Activated CD8-positive, alpha-beta memory T cell treated with anti-CD3 and anti-CD28 coated beads, Interleukin-2, amount 10 ng/mL, durations not matched to agents 7 days and 5 days (primary cell): ENCODE measurements at regions not wholly inside any gene's neighbourhood (a gene's known extent, or its start where the extent isn't known, plus 50 kb on each side); places are given as distances from the start of the nearest gene placed in this dataset. TPM values are rescaled to one million over a fixed set of nuclear protein-coding genes. Genes with fewer than 3 reads are reported as not detected.

ENCODE experiments used
- ATAC-seq: fragments of 150-1000 bp; cut with Tn5 transposase; one replicate; pipeline ENCODE4 v1.10.0; 2021; ENCODE audit warnings: moderate library complexity
- CTCF ChIA-PET: fragments of 350-600 bp; sonication (Branson Sonifier 250); formaldehyde crosslinking; loops from one replicate; lab custom pipeline; 2021; ENCODE audit warnings: antibody characterized with exemption; lab: Charles Lee
- DNase-seq: peaks from one replicate; pipeline ENCODE4 v3.0.0-alpha.2; 2020
- H3K27ac Mint-ChIP-seq: one replicate; pipeline ENCODE4 v1.8.0; 2021; ENCODE audit warnings: mild to moderate bottlenecking, mixed read lengths
- H3K27me3 Mint-ChIP-seq: one replicate; pipeline ENCODE4 v1.8.0; 2021; ENCODE audit warnings: mixed read lengths
- H3K36me3 Mint-ChIP-seq: one replicate; pipeline ENCODE4 v1.8.0; 2021; ENCODE audit warnings: mild to moderate bottlenecking, mixed read lengths
- H3K4me1 Mint-ChIP-seq: one replicate; pipeline ENCODE4 v1.8.0; 2021; ENCODE audit warnings: mixed read lengths
- H3K4me3 Mint-ChIP-seq: one replicate; pipeline ENCODE4 v1.8.0; 2021; ENCODE audit warnings: mild to moderate bottlenecking, moderate library complexity, mixed read lengths
- H3K9me3 Mint-ChIP-seq: one replicate; pipeline ENCODE4 v1.8.0; 2022; ENCODE audit warnings: low read depth, mixed read lengths
- microRNA-seq: library from miRNA; unstranded; fragments of <30 nt; microRNA quantifications from one replicate; pipeline ENCODE4 v1.2.0, GENCODE V29; 2022

DNA sequence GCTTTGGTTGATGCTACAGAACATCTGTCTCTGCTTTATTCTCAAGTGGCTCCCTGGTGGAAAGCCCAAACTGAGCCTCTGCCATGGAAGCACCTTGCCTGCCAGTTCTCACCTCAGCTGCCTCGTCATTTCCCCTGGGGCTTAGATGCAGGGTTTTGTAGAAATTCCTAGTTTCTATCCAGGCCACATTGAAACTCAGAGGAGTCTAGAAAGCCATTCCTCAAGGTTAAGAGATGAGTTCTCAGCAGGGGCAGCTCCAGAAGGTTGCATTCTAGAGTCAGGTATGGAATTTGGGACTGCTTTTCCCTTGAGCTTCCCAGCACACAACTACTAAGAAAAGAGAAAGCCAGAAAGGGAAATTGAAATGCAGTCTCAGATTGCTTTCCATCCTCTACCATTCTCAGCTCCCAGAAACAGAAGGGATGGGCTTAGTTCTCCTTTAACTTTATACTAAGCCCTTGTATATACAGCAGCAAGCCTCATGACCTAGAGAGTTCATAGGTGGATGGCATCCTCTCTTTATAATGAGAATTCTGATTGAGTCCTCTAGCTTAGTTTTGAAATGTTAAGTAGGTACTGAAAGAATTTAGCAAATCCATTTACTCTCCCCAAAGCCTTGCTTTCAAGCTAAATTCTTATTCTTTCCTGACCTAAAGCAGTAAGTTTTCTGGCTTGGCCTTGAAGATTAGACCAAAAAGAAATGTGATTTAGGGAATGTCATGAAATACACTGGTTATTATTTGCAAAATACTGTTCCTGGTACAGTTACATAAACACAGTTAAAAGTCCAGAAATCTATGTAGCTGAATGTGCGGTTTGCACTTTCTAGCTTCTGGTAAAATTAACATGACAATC lies 66.0 kb upstream of the MEF2C start:
- Mint-ChIP-seq H3K4me3 (no peak overlapping the region), H3K4me1 (no peaks in the 10 kb centered on the region), H3K27ac (no peak overlapping the region), H3K36me3 (no peaks in the 10 kb centered on the region), H3K9me3 (no peaks in the 10 kb centered on the region), H3K27me3 (no peaks in the 10 kb centered on the region)
- DNase-seq (no peak), ATAC-seq (no peak)
- CTCF ChIA-PET, result no interaction called here

DNA sequence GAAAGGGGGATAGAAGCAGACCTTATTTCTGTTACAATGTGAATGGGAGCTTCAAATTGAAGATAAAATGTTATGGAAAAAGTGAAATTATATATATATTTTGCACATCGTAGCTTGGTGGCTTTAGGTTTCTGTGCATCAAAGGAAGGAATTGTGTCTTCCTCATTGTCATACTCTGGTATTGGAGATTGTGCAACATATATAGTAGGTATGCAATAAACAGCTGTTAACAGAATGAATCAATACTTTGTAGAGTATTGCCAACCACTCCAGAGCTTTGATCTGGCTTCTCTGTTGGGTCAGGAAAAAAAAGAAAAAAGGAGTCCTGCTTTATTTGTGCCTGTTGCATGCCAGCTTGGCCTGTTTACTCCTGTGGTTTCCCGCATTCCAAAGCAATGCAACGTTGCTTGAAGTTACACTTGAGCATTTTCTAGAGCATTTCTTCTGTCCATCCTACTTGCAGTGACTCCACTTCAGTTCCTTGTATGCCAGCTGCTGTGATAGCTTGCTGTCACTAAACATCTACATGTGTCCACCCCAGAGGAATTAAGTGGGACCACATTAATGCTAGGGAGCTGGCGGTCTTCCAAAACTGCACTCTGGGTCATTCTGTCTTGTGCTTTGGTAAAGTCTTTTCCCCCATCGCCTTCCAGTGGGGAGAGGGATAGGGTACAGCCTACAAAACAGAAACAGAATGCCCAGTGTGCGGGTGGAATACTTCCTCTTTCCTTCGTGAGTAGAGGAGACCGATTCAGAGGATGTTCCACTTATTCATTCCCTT lies 62.0 kb upstream of the MEF2C start:
- Mint-ChIP-seq H3K9me3 (no peaks in the 10 kb centered on the region), H3K4me3 (no peak overlapping the region), H3K4me1 (no peaks in the 10 kb centered on the region), H3K27ac (no peak overlapping the region), H3K36me3 (no peaks in the 10 kb centered on the region), H3K27me3 (no peaks in the 10 kb centered on the region)
- CTCF ChIA-PET, result no interaction called here
- ATAC-seq, result no peak
- no peak for DNase-seq

DNA sequence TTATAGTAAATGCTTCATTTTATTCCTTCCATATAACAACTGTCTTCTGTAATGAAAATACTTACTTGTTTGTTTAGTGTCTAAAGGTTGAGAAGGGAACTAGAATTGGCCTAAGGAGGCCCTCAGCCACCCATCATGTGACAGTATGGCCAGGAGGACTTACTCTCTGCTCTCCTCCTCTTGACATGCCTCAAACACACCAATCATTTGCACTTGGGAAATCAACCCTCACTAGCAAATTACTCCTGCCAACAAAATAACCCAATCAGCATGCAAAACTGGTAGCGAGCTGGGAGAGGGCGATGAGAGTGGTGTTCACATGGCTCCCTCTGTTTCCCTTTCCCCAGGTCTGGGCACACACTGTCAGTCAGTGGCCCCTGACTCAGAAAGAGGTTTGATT lies 58.6 kb upstream of the MEF2C start:
- H3K9me3 Mint-ChIP-seq, result no peaks in the 10 kb centered on the region
- no peak overlapping the region for H3K4me3 Mint-ChIP-seq
- CTCF ChIA-PET, result no interaction called here
- no peaks in the 10 kb centered on the region for H3K27me3 Mint-ChIP-seq
- H3K4me1 Mint-ChIP-seq, result no peaks in the 10 kb centered on the region
- no peak overlapping the region for H3K27ac Mint-ChIP-seq
- ATAC-seq (no peak), DNase-seq (no peak)
- H3K36me3 Mint-ChIP-seq, result no peaks in the 10 kb centered on the region

DNA sequence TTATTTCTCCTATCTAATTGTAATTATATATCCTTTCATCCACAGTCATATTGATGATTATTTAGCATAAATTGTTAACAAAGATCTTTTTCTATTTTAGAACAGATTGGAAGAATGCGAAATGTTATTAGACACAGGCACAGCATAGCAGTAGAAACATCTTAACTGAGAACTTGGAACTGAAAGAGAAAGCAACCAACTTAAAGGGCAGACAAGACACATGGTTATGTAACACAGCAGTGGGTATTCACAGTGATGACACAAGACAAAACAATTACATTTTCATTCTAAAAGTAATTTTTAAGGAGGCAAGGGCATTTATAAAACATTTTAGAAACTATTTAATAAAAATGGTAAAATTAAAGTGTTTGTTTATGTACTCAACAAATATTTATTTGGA lies 57.7 kb upstream of the MEF2C start:
- Mint-ChIP-seq H3K27me3 (no peaks in the 10 kb centered on the region), H3K36me3 (no peaks in the 10 kb centered on the region)
- CTCF ChIA-PET, result no interaction called here

DNA sequence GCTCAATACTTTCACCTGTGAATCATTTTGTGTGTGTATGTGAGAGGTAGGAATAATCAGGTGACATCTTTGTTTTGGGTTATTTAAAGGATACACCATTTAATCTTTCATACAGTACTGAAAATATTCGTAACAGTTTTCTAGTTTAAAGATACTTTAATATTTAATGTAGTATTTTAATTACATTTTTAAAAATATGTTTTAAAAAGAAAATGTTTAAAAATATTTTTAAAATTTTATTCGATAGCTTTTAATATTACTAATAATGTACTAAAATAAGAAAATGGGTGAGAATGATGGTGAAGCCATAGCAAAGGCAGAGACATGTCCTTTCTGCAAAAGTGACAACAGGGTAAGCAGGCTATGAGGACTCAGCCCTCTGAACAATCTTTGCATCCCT lies 56.3 kb upstream of the MEF2C start:
- H3K4me1 Mint-ChIP-seq, result no peaks in the 10 kb centered on the region
- no peaks in the 10 kb centered on the region for H3K9me3 Mint-ChIP-seq
- no peak for ATAC-seq
- no peak for DNase-seq
- no peak overlapping the region for H3K4me3 Mint-ChIP-seq
- no peaks in the 10 kb centered on the region for H3K36me3 Mint-ChIP-seq
- no peak overlapping the region for H3K27ac Mint-ChIP-seq
- no peaks in the 10 kb centered on the region for H3K27me3 Mint-ChIP-seq
- CTCF ChIA-PET, result no interaction called here

More for the DNA sequence above, 57.7 kb upstream of the MEF2C start:
- no peaks in the 10 kb centered on the region for H3K9me3 Mint-ChIP-seq
- no peak overlapping the region for H3K4me3 Mint-ChIP-seq
- no peaks in the 10 kb centered on the region for H3K4me1 Mint-ChIP-seq
- ATAC-seq (no peak), DNase-seq (no peak)
- H3K27ac Mint-ChIP-seq, result no peak overlapping the region

DNA sequence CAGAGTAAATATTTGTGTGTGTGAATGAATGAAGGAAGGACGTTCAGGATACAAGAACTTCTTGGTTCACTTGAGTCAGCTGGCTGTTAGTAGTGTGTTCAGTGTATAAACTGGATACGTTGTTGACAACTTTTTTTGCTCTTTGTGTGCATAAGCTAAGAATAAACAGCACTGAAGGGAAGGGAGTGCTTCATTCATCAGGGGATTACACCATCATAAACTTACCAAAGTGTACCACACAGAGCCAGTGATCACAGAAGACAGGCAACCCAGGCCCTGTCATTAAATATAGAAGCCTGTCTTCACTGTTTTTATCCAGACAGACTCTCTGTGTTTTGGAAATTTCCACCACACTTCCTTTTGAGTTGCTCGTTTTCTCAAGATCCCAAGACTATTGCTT lies 55.5 kb upstream of the MEF2C start:
- Mint-ChIP-seq H3K4me1 (no peaks in the 10 kb centered on the region), H3K27me3 (no peaks in the 10 kb centered on the region), H3K4me3 (no peak overlapping the region), H3K9me3 (no peaks in the 10 kb centered on the region), H3K36me3 (no peaks in the 10 kb centered on the region), H3K27ac (no peak overlapping the region)
- CTCF ChIA-PET, result no interaction called here
- DNase-seq, result no peak
- no peak for ATAC-seq

DNA sequence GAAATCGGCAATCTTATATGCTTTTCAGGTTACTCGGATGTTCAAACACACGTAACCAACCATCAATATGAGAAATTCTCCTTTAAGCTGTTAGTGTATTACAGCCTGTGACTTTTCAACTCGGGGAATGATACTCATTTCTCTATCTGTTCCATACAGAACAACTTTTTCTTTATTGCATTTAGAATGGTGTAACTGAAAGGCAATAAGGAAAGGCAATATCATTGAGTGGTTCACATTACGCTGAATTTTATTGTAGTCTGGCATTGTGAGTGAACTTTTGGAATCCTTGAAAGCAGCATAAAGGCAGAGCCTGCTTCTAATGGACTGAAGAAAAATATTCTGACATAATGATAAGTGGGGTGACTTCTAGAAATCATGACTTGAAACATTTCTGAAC lies 54.4 kb upstream of the MEF2C start:
- no peaks in the 10 kb centered on the region for H3K36me3 Mint-ChIP-seq
- no peak overlapping the region for H3K27ac Mint-ChIP-seq
- CTCF ChIA-PET, result no interaction called here
- no peaks in the 10 kb centered on the region for H3K4me1 Mint-ChIP-seq
- no peaks in the 10 kb centered on the region for H3K9me3 Mint-ChIP-seq
- no peaks in the 10 kb centered on the region for H3K27me3 Mint-ChIP-seq
- H3K4me3 Mint-ChIP-seq, result no peak overlapping the region
- ATAC-seq (no peak), DNase-seq (no peak)

DNA sequence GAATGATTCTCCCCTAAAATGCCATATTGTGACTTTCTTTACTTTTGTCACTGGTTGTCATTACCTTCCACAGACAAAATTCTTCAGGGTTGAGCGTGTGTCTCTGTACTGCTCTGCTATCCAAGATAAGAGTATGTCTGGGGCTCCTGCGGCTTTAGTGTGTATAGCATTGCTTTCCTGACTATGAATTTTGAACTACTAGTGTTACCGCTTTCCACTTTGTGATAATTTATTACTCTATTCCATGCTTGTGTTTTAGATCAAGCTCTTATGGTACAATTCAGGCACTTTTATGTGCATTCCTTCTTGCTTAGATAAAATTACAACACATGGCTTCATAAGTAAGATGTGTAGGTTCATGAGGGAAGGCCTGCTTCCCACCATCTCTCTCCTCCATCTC lies 51.5 kb upstream of the MEF2C start:
- no peak overlapping the region for H3K27ac Mint-ChIP-seq
- H3K4me1 Mint-ChIP-seq, result no peaks in the 10 kb centered on the region
- H3K36me3 Mint-ChIP-seq, result no peaks in the 10 kb centered on the region
- CTCF ChIA-PET, result interaction anchor here (1.1 kb wide), 1 partner anchor 8 kb away, joined by 4 read pairs; no protein-coding TSS in a partner anchor
- no peak overlapping the region for H3K4me3 Mint-ChIP-seq
- DNase-seq (no peak), ATAC-seq (no peak)
- no peaks in the 10 kb centered on the region for H3K9me3 Mint-ChIP-seq
- H3K27me3 Mint-ChIP-seq, result no peaks in the 10 kb centered on the region

Small RNAs in the stretch of these regions (microRNA-seq; reads per million reads assigned to microRNA genes)
- not detected for gene MIR3660
